Prostate gland (tissue), 2 donors: ENCODE measurements at regions not wholly inside any gene's neighbourhood (a gene's known extent, or its start where the extent isn't known, plus 50 kb on each side); places are given as distances from the start of the nearest gene placed in this dataset.

Source experiments
- DNase-seq: peaks from one replicate; pipeline ENCODE4 v3.0.0-alpha.2; 2019; ENCODE audit warnings: low spot score
- H3K27ac ChIP-seq, 2 donors: fragments of 200-600 bp; sonication (generic); 2 replicates each; pipeline ENCODE4 v1.5.1; 2017 to 2019
- H3K27me3 ChIP-seq: fragments of 200-600 bp; sonication (generic); replicated peaks from 2 replicates; pipeline ENCODE4 v1.5.1; 2019; ENCODE audit not compliant: insufficient read depth
- H3K36me3 ChIP-seq, 2 donors: fragments of 200-600 bp; sonication (generic); 1 replicate in 1 of 2; 2 replicates in 1 of 2; pipeline versions ENCODE4 v1.5.1 to v1.8.1; 2017 to 2019
- H3K4me1 ChIP-seq: fragments of 200-600 bp; sonication (generic); replicated peaks from 2 replicates; pipeline ENCODE4 v1.5.1; 2019
- H3K4me3 ChIP-seq, 2 donors: fragments of 200-600 bp; sonication (generic); 2 replicates each; pipeline ENCODE4 v1.5.1; 2017 to 2019
- H3K9me3 ChIP-seq: fragments of 200-600 bp; sonication (generic); 2 replicates; pipeline ENCODE4 v1.5.1; 2017
- POLR2A ChIP-seq: fragments of 450-650 bp; IDR thresholded peaks from one replicate; pipeline ENCODE4 v1.6.1; 2016; ENCODE audit warnings: antibody characterized with exemption, mild to moderate bottlenecking
- POLR2AphosphoS5 ChIP-seq: sonication (generic); formaldehyde crosslinking; IDR thresholded peaks from one replicate; pipeline ENCODE4 v1.6.1; 2017; ENCODE audit warnings: antibody characterized with exemption
- WGBS: methylation state at CpG from one replicate; pipeline ENCODE4 v1.1.5; 2018; 5-methylcytosine and 5-hydroxymethylcytosine counted together
- intact Hi-C: fragments of 100-400 bp; cut with DNase I; formaldehyde crosslinking; loops from one replicate; pipeline ENCODE4 v1.14.2; 2022
- TF ChIP-seq, protein P1 (sequence below), 4 experiments: fragments of 200-600 bp in 2 of 4; fragments of 450-650 bp in 2 of 4; sonication (generic) in 2 of 4; IDR thresholded peaks; 1 replicate in 3 of 4; 2 replicates in 1 of 4; pipeline ENCODE4 v1.5.1; 2016 to 2019; ENCODE audit warnings: antibody characterized with exemption in 4 of 4, mild to moderate bottlenecking in 2 of 4, moderate library complexity in 2 of 4

- TF ChIP-seq POLR2AphosphoS5, result no peak
- Histone ChIP-seq H3K27me3 (no peaks in the 10 kb centered on the region), H3K4me1 (no peaks in the 10 kb centered on the region), H3K36me3 (no peaks in the 10 kb centered on the region), H3K4me3 (no peak overlapping the region), H3K9me3 (no peaks in the 10 kb centered on the region), H3K27ac (no peak overlapping the region)
- intact Hi-C loops, result no loop called here
- 67% methylated on average over 1 of the region's 1 CpG for WGBS
- DNase-seq, result no peak
These were observed 215.9 kb downstream of the SH2D4B start for GRCh38 chr10:80753612-80754011.

DNA sequence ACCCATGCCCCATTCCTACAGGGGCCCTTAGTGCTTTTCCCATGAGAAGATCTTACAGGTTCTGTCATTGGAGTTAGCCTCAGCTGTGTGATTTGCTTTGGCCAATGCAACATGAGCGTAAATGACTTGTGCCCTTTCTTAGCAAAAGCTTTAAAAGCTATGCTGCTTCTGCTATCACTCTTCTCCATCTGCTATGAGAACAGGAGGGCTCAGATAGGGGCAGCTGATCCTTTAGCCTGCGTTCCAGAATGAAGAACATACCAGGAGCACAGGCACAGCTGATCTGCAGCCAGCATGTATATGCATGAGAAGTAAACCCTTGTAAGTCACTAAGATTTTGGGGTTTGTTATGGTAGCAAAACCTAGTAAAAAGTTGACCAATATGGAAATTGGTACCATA is 218.2 kb downstream of the SH2D4B start:
- DNase-seq, result no peak
- H3K36me3 ChIP-seq, result no peaks in the 10 kb centered on the region
- H3K27ac ChIP-seq, result no peak overlapping the region
- no peaks in the 10 kb centered on the region for H3K4me1 ChIP-seq
- TF ChIP-seq POLR2AphosphoS5 (no peak), POLR2A (no peak)
- TF ChIP-seq, protein P1, sequence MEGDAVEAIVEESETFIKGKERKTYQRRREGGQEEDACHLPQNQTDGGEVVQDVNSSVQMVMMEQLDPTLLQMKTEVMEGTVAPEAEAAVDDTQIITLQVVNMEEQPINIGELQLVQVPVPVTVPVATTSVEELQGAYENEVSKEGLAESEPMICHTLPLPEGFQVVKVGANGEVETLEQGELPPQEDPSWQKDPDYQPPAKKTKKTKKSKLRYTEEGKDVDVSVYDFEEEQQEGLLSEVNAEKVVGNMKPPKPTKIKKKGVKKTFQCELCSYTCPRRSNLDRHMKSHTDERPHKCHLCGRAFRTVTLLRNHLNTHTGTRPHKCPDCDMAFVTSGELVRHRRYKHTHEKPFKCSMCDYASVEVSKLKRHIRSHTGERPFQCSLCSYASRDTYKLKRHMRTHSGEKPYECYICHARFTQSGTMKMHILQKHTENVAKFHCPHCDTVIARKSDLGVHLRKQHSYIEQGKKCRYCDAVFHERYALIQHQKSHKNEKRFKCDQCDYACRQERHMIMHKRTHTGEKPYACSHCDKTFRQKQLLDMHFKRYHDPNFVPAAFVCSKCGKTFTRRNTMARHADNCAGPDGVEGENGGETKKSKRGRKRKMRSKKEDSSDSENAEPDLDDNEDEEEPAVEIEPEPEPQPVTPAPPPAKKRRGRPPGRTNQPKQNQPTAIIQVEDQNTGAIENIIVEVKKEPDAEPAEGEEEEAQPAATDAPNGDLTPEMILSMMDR (IDR thresholded peaks at IDR 0.05), result no peak
- intact Hi-C loops, result no loop called here
- H3K9me3 ChIP-seq, result no peaks in the 10 kb centered on the region
- H3K4me3 ChIP-seq, result no peak overlapping the region
- 67% methylated on average over 2 of the region's 2 CpGs for WGBS
- H3K27me3 ChIP-seq, result no peaks in the 10 kb centered on the region

- no peak overlapping the region for H3K4me3 ChIP-seq
- DNase-seq, result no peak
- no peaks in the 10 kb centered on the region for H3K4me1 ChIP-seq
- H3K9me3 ChIP-seq, result no peaks in the 10 kb centered on the region
- TF ChIP-seq, protein P1 (IDR thresholded peaks at IDR 0.05), result no peak
- TF ChIP-seq POLR2A, result no peak
- TF ChIP-seq POLR2AphosphoS5, result no peak
- 77% methylated on average over 5 of the region's 5 CpGs for WGBS
- no peak overlapping the region for H3K27ac ChIP-seq
- H3K27me3 ChIP-seq, result no peaks in the 10 kb centered on the region
- no peaks in the 10 kb centered on the region for H3K36me3 ChIP-seq
- intact Hi-C loops, result no loop called here
These were observed 222.0 kb downstream of the SH2D4B start for GRCh38 chr10:80759693-80760092.

- Histone ChIP-seq H3K36me3 (no peaks in the 10 kb centered on the region), H3K27me3 (no peaks in the 10 kb centered on the region), H3K4me1 (no peaks in the 10 kb centered on the region), H3K4me3 (no peak overlapping the region), H3K27ac (no peak overlapping the region), H3K9me3 (no peaks in the 10 kb centered on the region)
- no peak for TF ChIP-seq POLR2A
- TF ChIP-seq, protein P1 (IDR thresholded peaks at IDR 0.05), result no peak
- TF ChIP-seq POLR2AphosphoS5, result no peak
- intact Hi-C loops, result no loop called here
- WGBS, result 45% methylated on average over 2 of the region's 2 CpGs
- no peak for DNase-seq
These were observed 223.2 kb downstream of the SH2D4B start for GRCh38 chr10:80760914-80761371.

DNA sequence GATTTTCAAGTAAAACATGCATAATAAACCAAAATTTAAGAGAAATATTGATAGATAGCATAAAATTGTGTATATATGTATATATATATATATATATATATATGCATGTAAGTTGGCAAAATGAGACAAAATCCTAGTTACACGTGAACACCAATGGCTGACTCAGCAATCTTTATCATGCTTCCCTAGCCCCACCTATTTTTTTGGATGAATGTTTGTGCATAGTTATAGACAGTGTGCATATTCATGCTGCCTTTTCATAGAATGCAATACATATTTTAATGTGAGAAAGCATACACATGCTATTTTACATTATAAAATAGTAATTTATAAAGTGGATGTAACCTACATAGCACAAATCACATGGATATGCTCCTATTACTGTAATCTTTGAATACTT is 230.3 kb downstream of the SH2D4B start:
- no peaks in the 10 kb centered on the region for H3K36me3 ChIP-seq
- intact Hi-C loops, result no loop called here
- 27% methylated on average over 1 of the region's 1 CpG for WGBS
- no peaks in the 10 kb centered on the region for H3K4me1 ChIP-seq
- no peaks in the 10 kb centered on the region for H3K27me3 ChIP-seq
- TF ChIP-seq, protein P1 (IDR thresholded peaks at IDR 0.05), result no peak
- TF ChIP-seq POLR2A (no peak), POLR2AphosphoS5 (no peak)
- no peak overlapping the region for H3K27ac ChIP-seq
- no peaks in the 10 kb centered on the region for H3K9me3 ChIP-seq
- H3K4me3 ChIP-seq, result no peak overlapping the region
- no peak for DNase-seq
